GM19239 (cell line): ENCODE measurements at regions not wholly inside any gene's neighbourhood (a gene's known extent, or its start where the extent isn't known, plus 50 kb on each side); places are given as distances from the start of the nearest gene placed in this dataset.
"Not testable (repeated sequence)": the region's sequence is repeated elsewhere in the genome, so short reads cannot be mapped to it uniquely, and the experiment has no call there.

Experiments
- DNase-seq: peaks from one replicate; pipeline ENCODE4 v3.0.0; 2011; ENCODE audit warnings: low spot score; ENCODE audit not compliant: insufficient read length
- FAIRE-seq: peaks from 2 replicates; lab custom pipeline; 2011; peaks lifted over from hg19 to GRCh38; lab: Jason Lieb, UNC

GRCh38 chr16:14384745-14385144 is 245.3 kb downstream of the PARN start:
- FAIRE-seq, result no peak
- DNase-seq, result no peak

- FAIRE-seq, DNase-seq: not testable (repeated sequence)
Observed at GRCh38 chr16:14383844-14384243, 246.2 kb downstream of the PARN start.

GRCh38 chr16:14378689-14379467 is 251.2 kb downstream of the PARN start:
- FAIRE-seq, result no peak
- DNase-seq, result no peak

DNA sequence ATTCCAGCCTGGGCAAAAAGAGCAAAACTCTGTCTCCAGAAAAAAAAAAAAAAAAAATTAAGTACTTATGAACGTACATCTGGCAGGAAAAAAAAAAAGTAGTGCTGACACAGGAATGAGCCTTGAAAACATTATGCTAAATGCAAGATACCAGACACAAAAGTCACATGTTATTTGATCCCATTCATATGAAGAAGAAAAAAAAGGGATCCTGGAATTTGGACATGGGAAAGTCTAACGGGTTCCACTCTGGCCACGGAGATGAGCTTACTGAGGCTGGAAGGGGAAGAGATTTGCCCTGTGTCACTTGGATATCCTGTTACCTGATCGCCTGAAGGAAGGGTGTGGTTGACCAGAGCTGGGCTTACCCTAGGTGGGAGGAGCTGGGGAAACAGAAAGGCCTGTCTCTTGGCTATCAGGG is 251.9 kb downstream of the PARN start:
- FAIRE-seq, result no peak
- no peak for DNase-seq

- FAIRE-seq, result no peak
- DNase-seq, result no peak
Observed at GRCh38 chr16:14377326-14377725, 252.7 kb downstream of the PARN start.

DNA sequence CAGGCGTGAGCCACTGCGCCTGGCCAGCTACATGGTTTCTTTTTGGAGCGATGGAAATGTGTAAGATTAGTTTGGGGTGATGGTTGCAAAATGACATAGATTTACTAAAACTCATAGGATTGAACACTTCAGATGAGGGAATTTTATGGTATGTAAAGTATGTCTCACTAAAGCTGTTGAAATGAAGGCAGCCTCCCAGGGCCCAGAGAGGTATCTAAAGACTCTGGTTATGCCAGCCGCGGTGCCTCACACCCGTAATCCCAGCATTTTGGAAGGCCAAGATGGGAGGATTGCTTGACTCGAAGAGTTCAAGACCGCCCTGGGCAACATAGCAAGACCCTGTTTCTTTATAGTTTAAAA is 254.9 kb downstream of the PARN start:
- FAIRE-seq, result no peak
- DNase-seq, result no peak

DNA sequence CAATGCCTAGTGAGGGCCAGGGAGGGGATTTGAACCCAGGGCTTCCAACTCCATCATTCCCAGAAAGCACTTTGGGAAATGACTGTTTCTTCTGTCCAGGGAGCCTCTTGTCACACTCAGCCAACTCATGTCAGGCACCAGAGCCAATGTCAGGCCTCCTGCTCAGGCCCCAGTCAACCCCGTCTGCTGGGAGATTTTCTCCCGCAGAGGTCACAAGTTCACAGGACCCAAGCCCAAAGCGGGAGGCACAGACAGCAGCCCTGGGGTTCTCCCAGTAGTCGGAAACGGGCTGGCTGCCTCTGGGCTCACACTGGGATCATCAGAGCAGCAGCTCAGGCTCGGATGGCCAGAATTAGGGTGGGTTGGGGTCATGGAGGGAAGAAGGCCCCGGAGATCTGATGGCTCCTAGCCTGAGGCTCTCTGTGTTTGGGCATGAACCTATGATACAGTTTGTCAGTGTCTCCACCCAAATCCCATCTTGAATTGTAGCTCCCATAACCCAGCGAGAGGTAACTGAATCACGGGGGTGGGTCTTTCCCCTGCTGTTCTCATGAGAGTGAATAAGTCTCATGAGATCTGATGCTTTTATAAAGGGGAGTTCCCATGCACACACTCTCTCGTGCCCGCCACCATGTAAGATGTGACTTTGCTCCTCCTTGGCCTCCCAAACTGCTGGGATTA is 255.5 kb downstream of the PARN start:
- DNase-seq (no peak), FAIRE-seq (no peak)

GRCh38 chr16:14373896-14374295 is 256.2 kb downstream of the PARN start:
- DNase-seq (no peak), FAIRE-seq (no peak)

DNA sequence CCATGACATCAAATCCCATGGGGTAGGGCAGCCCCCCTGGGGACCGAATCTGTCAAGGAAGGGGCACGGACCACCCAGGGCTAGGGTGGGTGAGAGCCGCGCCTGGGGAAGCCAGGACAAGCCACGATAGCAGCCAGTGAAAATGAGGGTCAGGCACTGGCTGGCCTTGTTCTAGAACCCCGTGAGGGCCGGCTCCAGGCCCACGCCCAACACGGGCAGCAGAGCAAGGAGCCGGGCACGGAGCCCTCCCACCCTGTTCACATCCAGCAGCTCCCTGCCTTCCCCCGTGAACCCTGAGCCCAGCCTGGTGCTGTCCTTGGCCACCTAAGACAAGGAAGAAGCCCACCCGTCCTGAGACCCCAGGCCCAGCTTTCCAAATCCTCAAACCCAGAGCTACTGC is 256.7 kb downstream of the PARN start:
- no peak for DNase-seq
- FAIRE-seq, result no peak

GRCh38 chr16:14372471-14372870 is 257.6 kb downstream of the PARN start:
- FAIRE-seq (no peak), DNase-seq (no peak)

DNA sequence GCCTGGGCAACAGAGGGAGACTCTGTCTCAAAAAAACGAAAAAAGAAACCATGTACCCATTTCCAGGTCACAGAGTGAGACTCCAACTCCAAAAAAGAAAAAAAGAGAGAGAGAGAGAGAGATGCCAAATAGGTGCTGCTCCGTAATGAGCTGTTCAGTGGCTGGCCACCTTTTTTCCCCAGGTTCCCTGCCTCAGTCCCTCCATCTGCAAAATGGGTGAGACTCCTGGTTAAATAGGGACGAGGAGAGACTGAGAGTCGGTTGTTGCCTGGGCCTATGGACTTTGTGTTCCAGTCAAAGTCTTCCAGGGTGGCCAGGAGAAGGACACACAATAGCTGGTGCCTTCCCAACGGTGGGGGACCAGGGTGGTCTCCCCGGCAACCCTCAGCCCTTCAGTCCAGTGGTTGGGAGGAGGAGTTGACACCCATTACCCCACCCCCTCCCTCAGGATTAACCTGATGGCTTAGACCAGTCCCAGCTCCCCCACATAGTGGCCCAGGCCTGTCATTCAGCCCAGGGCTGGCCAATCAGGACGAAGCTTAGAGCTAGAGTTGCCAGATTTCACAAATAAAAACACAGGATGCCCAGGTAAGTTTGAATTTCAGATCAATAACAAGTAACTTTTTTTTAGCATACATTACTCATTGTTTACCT is 258.2 kb downstream of the PARN start:
- no peak for FAIRE-seq
- no peak for DNase-seq

DNA sequence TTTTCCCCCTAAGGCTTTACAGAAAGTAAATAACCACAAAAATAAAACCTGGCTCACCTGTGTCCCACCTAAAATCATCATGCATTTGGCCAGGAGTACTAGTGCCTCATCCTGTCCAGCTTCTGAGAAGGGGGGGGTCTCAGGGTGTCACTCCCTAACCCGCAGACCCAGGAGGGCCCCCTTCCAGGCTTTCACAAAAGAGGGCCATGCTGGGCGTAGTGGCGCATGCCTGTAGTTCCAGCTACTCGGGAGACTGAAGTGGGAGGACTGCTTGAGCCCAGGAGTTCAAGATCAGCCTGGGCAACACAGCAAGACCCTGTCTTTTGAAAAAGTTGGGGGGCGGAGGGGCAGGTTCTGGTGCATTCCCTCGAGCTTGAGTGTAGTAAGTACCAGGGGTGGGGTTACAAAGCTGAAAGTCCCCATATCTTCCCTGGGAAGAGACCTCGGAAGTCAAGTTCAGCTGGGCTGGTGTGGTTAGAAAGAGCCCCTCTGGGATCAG is 259.3 kb downstream of the PARN start:
- DNase-seq (no peak), FAIRE-seq (no peak)

GRCh38 chr16:14369734-14370598 is 260.1 kb downstream of the PARN start:
- no peak for DNase-seq
- no peak for FAIRE-seq

DNA sequence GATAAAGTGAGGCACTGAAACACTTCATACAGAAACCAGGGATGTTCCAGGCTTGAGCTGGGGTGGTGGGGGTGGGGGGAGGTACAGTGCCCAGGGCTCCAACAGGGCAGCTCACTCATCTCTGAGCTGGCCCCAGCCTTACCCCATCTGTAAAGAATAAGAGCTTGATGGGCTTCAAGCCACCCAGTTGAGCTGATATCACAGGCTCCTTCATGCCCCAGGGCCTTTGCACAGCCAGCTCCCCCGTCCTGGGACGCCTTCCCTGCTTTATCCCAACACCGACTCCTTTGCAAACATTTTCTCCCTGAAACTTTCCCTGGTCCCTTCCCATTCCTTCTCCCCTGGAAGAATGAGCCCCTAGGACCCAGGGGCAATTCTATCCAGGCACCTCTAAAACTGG is 261.7 kb downstream of the PARN start:
- no peak for FAIRE-seq
- DNase-seq, result no peak

- FAIRE-seq (no peak), DNase-seq (no peak)
Observed at GRCh38 chr16:14366974-14367707, 262.9 kb downstream of the PARN start.

GRCh38 chr16:14366447-14366846 is 263.6 kb downstream of the PARN start:
- DNase-seq (no peak), FAIRE-seq (no peak)

DNA sequence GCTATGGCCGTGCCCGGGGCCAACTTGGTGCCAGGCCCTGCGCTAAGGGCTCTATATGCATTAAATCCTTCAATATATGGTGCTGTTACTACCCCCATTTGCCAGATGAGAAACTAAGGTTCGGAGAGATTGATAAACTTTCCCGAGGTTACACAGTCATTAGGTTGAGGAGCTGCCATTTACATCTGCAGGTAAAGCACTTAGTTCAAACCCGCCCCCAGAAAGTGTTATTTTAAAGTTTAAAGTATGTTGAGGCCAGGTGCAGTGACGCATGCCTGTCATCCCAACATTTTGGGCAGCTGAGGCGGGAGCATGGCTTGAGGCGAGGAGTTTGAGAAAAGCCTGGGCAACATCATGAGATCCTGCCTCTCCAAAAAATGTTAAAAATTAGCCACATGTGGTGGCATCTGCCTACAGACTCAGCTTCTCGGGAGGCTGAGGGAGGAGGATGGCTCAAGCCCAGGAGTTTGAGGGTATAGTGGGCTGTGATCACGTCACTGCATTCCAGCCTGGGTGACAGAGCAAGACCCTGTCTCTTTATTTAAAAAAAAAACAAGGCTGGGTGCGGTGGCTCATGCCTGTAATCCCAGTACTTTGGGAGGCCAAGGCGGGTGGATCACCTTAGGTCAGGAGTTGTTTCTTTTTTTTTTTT is 264.7 kb downstream of the PARN start:
- no peak for FAIRE-seq
- DNase-seq, result no peak

DNA sequence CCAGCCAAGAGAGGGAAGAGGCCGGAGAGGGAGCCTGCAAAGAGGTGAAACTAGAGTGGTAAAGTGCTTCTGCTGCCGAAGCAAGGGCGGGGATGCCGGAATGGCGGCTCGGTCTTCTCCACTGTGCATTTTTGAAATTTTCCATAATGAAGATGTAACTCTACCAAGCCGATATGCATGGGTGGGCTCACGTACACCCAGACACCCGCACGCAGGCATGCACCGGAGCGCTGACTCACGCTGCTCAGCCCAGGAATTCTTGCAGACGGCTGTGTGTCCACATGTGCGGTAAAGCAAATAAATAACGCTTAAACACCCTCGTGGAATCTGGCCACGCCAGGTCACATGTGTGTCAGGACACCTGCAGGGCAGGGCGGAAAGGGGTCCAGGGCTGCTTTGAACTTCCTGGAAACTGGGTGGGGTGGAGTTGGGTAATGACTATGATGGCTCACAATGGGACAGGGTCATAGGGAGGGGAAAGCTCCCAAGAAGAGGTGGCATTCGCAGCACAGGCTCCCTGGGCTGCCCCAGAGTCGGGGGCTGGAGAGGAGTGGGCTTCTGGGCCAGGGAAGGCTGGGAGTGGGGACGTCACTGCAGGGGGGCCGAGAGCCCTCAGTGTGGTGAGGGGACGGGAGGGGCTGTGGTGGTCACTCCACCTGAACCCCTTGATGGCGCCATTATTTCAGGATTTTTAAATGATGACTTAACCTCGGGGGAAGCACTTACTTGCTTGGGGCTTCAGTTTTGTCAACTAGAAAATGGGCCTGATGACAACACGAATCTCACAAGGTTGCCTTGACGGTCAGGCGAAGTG is 265.5 kb downstream of the PARN start:
- DNase-seq, result no peak
- FAIRE-seq, result no peak

- no peak for FAIRE-seq
Observed at GRCh38 chr16:14364112-14364385, 266.0 kb downstream of the PARN start.

More at GRCh38 chr16:14364112-14364385, 266.0 kb downstream of the PARN start:
- DNase-seq, result no peak
